ENCODE measurements at regions not wholly inside any gene's neighbourhood (a gene's known extent, or its start where the extent isn't known, plus 50 kb on each side); places are given as distances from the start of the nearest gene placed in this dataset.

DNA sequence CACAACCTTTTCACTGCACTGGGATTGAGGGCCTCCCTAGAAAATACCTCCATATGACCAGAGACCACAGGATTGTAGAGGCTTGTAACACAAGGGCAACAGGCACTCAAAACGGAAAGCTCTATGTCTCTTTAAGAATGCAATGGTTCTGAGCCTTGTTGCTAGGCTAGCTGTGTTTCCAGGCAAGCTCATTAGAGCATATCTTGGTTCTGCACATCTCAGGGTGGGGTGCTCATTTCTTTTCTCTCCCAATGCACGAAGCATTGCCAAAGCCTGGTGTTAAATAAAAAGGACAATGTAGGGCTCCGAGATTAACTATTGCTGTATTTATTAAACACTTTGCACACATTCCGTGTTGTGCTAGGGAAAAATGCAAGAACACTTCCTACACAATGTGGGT, 315.9 kb downstream of the PRDM2 start:
- TF ChIP-seq, protein P1, sequence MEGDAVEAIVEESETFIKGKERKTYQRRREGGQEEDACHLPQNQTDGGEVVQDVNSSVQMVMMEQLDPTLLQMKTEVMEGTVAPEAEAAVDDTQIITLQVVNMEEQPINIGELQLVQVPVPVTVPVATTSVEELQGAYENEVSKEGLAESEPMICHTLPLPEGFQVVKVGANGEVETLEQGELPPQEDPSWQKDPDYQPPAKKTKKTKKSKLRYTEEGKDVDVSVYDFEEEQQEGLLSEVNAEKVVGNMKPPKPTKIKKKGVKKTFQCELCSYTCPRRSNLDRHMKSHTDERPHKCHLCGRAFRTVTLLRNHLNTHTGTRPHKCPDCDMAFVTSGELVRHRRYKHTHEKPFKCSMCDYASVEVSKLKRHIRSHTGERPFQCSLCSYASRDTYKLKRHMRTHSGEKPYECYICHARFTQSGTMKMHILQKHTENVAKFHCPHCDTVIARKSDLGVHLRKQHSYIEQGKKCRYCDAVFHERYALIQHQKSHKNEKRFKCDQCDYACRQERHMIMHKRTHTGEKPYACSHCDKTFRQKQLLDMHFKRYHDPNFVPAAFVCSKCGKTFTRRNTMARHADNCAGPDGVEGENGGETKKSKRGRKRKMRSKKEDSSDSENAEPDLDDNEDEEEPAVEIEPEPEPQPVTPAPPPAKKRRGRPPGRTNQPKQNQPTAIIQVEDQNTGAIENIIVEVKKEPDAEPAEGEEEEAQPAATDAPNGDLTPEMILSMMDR (IDR thresholded peaks at IDR 0.05): no peak
- TF ChIP-seq POLR2A (IDR thresholded peaks at IDR 0.05) (no peak), POLR2AphosphoS5 (IDR thresholded peaks at IDR 0.05) (no peak), EP300 (IDR thresholded peaks at IDR 0.05) (no peak)
